ENCODE measurements at regions not wholly inside any gene's neighbourhood (a gene's known extent, or its start where the extent isn't known, plus 50 kb on each side); places are given as distances from the start of the nearest gene placed in this dataset.

DNA sequence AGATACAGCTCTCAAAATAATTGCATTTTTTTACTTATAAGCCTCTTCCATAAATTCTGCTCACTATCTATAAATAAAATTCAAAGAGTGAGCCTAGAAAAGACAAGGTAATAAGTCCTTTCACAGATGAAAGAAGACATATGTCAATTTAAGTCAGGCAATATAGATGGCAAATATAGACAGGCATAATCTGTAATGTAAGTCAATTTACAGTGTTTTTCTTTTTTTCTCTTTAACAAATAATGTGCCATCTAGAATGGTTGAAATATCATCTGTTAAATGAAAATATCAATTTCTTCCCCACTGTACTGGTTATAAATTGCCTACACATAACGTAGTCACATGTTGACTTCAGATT is 1409.2 kb upstream of the GOT2 start:
- H4K20me1 ChIP-seq (replicated peaks; ENCODE audit: insufficient read depth) = no peaks in the 10 kb centered on the region
- H3K27me3 ChIP-seq (ENCODE audit: insufficient read depth) = no peaks in the 10 kb centered on the region
- H3K9me2 ChIP-seq (ENCODE audit: insufficient read depth) = no peaks in the 10 kb centered on the region
- peaks cover 14% of the 10 kb centered on the region for H3K9me3 Mint-ChIP-seq
- peaks cover 8% of the 10 kb centered on the region; the same call in 2 of the 3 replicates for H3K4me1 Mint-ChIP-seq
- H3K4me3 Mint-ChIP-seq = no peak overlapping the region
- H3K36me3 Mint-ChIP-seq (ENCODE audit: low read depth) = peaks cover 4% of the 10 kb centered on the region; the same call in 2 of the 3 replicates
- TF ChIP-seq, protein P1, sequence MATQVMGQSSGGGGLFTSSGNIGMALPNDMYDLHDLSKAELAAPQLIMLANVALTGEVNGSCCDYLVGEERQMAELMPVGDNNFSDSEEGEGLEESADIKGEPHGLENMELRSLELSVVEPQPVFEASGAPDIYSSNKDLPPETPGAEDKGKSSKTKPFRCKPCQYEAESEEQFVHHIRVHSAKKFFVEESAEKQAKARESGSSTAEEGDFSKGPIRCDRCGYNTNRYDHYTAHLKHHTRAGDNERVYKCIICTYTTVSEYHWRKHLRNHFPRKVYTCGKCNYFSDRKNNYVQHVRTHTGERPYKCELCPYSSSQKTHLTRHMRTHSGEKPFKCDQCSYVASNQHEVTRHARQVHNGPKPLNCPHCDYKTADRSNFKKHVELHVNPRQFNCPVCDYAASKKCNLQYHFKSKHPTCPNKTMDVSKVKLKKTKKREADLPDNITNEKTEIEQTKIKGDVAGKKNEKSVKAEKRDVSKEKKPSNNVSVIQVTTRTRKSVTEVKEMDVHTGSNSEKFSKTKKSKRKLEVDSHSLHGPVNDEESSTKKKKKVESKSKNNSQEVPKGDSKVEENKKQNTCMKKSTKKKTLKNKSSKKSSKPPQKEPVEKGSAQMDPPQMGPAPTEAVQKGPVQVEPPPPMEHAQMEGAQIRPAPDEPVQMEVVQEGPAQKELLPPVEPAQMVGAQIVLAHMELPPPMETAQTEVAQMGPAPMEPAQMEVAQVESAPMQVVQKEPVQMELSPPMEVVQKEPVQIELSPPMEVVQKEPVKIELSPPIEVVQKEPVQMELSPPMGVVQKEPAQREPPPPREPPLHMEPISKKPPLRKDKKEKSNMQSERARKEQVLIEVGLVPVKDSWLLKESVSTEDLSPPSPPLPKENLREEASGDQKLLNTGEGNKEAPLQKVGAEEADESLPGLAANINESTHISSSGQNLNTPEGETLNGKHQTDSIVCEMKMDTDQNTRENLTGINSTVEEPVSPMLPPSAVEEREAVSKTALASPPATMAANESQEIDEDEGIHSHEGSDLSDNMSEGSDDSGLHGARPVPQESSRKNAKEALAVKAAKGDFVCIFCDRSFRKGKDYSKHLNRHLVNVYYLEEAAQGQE (IDR thresholded peaks at IDR 0.05; ENCODE audit: unreplicated experiment) = no peak
- no peak for TF ChIP-seq EZH2 (IDR thresholded peaks at IDR 0.05; ENCODE audit: low read depth, unreplicated experiment)
- TF ChIP-seq NANOG (IDR thresholded peaks at IDR 0.05; ENCODE audit: borderline replicate concordance) = no peak
- TF ChIP-seq EZH2phosphoT487 (IDR thresholded peaks at IDR 0.05; ENCODE audit: unreplicated experiment) = no peak
- TF ChIP-seq ZNF331 (CRISPR knock-in tag; IDR thresholded peaks at IDR 0.05; ENCODE audit: low read depth) = no peak
- TF ChIP-seq JUNB (IDR thresholded peaks at IDR 0.05; ENCODE audit: unreplicated experiment) = no peak
- TF ChIP-seq, protein P2, sequence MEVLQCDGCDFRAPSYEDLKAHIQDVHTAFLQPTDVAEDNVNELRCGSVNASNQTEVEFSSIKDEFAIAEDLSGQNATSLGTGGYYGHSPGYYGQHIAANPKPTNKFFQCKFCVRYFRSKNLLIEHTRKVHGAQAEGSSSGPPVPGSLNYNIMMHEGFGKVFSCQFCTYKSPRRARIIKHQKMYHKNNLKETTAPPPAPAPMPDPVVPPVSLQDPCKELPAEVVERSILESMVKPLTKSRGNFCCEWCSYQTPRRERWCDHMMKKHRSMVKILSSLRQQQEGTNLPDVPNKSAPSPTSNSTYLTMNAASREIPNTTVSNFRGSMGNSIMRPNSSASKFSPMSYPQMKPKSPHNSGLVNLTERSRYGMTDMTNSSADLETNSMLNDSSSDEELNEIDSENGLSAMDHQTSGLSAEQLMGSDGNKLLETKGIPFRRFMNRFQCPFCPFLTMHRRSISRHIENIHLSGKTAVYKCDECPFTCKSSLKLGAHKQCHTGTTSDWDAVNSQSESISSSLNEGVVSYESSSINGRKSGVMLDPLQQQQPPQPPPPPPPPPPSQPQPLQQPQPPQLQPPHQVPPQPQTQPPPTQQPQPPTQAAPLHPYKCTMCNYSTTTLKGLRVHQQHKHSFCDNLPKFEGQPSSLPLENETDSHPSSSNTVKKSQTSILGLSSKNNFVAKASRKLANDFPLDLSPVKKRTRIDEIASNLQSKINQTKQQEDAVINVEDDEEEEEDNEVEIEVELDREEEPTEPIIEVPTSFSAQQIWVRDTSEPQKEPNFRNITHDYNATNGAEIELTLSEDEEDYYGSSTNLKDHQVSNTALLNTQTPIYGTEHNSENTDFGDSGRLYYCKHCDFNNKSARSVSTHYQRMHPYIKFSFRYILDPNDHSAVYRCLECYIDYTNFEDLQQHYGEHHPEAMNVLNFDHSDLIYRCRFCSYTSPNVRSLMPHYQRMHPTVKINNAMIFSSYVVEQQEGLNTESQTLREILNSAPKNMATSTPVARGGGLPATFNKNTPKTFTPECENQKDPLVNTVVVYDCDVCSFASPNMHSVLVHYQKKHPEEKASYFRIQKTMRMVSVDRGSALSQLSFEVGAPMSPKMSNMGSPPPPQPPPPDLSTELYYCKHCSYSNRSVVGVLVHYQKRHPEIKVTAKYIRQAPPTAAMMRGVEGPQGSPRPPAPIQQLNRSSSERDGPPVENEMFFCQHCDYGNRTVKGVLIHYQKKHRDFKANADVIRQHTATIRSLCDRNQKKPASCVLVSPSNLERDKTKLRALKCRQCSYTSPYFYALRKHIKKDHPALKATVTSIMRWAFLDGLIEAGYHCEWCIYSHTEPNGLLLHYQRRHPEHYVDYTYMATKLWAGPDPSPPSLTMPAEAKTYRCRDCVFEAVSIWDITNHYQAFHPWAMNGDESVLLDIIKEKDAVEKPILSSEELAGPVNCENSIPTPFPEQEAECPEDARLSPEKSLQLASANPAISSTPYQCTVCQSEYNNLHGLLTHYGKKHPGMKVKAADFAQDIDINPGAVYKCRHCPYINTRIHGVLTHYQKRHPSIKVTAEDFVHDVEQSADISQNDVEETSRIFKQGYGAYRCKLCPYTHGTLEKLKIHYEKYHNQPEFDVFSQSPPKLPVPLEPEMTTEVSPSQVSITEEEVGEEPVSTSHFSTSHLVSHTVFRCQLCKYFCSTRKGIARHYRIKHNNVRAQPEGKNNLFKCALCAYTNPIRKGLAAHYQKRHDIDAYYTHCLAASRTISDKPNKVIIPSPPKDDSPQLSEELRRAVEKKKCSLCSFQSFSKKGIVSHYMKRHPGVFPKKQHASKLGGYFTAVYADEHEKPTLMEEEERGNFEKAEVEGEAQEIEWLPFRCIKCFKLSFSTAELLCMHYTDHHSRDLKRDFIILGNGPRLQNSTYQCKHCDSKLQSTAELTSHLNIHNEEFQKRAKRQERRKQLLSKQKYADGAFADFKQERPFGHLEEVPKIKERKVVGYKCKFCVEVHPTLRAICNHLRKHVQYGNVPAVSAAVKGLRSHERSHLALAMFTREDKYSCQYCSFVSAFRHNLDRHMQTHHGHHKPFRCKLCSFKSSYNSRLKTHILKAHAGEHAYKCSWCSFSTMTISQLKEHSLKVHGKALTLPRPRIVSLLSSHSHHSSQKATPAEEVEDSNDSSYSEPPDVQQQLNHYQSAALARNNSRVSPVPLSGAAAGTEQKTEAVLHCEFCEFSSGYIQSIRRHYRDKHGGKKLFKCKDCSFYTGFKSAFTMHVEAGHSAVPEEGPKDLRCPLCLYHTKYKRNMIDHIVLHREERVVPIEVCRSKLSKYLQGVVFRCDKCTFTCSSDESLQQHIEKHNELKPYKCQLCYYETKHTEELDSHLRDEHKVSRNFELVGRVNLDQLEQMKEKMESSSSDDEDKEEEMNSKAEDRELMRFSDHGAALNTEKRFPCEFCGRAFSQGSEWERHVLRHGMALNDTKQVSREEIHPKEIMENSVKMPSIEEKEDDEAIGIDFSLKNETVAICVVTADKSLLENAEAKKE (CRISPR knock-in tag; IDR thresholded peaks at IDR 0.05) = no peak
- TF ChIP-seq, protein P3, sequence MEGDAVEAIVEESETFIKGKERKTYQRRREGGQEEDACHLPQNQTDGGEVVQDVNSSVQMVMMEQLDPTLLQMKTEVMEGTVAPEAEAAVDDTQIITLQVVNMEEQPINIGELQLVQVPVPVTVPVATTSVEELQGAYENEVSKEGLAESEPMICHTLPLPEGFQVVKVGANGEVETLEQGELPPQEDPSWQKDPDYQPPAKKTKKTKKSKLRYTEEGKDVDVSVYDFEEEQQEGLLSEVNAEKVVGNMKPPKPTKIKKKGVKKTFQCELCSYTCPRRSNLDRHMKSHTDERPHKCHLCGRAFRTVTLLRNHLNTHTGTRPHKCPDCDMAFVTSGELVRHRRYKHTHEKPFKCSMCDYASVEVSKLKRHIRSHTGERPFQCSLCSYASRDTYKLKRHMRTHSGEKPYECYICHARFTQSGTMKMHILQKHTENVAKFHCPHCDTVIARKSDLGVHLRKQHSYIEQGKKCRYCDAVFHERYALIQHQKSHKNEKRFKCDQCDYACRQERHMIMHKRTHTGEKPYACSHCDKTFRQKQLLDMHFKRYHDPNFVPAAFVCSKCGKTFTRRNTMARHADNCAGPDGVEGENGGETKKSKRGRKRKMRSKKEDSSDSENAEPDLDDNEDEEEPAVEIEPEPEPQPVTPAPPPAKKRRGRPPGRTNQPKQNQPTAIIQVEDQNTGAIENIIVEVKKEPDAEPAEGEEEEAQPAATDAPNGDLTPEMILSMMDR (conservative IDR thresholded peaks at IDR 0.05; ENCODE audit: low read depth in 2 of 2) = no peak
- TF ChIP-seq STAT1 (IDR thresholded peaks at IDR 0.05; ENCODE audit: unreplicated experiment) = no peak
- no peak for TF ChIP-seq POLR2AphosphoS5 (IDR thresholded peaks at IDR 0.05; ENCODE audit: low read depth)
- H3K4me2 ChIP-seq = no peak overlapping the region
- no peaks in the 10 kb centered on the region for H3F3A ChIP-seq (replicated peaks; ENCODE audit: low read depth)
- H3K4me1 ChIP-seq (ENCODE audit: insufficient read depth) = no peaks in the 10 kb centered on the region
- DNase-seq (ENCODE audit: low spot score) = no peak
- H3K36me3 ChIP-seq (ENCODE audit: insufficient read depth) = no peaks in the 10 kb centered on the region
- no peak overlapping the region for H3K4me3 ChIP-seq
- no peak overlapping the region for H3K27ac ChIP-seq (ENCODE audit: low read depth)
- no peak overlapping the region for H2AFZ ChIP-seq
- no peaks in the 10 kb centered on the region for H3K27me3 Mint-ChIP-seq (ENCODE audit: insufficient read depth, low read depth, poor library complexity)
- no peak overlapping the region for H3K27ac Mint-ChIP-seq
- no peak for ATAC-seq
- H3K79me2 ChIP-seq (replicated peaks; ENCODE audit: insufficient read depth) = no peaks in the 10 kb centered on the region
